HG02588 (cell line): ENCODE measurements at regions not wholly inside any gene's neighbourhood (a gene's known extent, or its start where the extent isn't known, plus 50 kb on each side); places are given as distances from the start of the nearest gene placed in this dataset.
"Not testable (repeated sequence)": the region's sequence is repeated elsewhere in the genome, so short reads cannot be mapped to it uniquely, and the experiment has no call there.

Source experiments
- ATAC-seq: cut with Tn5 transposase; IDR thresholded peaks from one replicate; pipeline ENCODE4 v1.9.1; 2021; ENCODE audit warnings: mild to moderate bottlenecking, moderate library complexity; ENCODE audit not compliant: unreplicated experiment

- ATAC-seq, result no peak
These were observed 213.1 kb downstream of the TBC1D2B start for GRCh38 chr15:77864211-77865105.

- ATAC-seq, result no peak
These were observed 213.9 kb downstream of the TBC1D2B start for GRCh38 chr15:77863491-77864105.

- ATAC-seq, result no peak
These were observed 214.8 kb downstream of the TBC1D2B start for GRCh38 chr15:77862651-77863104.

DNA sequence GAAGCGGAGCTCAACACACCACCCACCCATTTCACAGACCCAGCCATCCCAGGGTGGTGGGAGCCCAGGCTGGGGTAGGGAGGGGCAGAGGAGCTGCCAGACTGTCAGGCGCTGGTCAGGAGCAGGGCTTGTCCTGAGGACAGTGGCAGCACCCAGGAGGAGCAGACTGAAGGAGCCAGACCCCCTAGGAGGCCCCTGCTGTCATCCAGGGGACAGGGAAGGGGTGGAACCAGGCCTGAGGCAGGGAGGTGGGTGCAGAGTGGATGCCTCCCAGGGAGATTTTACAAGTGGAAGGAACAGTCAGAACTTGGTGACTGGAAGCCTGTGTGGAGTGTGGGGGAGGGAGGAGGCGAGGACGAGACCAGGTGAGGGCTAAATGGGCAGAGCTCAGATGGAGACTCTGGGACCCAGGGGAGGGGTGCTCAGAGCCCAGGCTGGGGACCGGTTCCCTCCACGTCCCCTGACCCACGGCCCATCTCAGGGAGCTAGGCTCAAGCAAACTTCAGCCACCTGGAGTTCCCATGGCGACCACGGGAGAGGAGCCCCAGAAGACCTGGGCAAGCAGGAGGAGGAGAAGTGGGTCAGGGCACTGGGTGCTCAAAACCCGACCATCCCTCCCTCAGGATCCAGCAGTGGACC, 215.4 kb downstream of the TBC1D2B start:
- ATAC-seq, result not testable (repeated sequence)

DNA sequence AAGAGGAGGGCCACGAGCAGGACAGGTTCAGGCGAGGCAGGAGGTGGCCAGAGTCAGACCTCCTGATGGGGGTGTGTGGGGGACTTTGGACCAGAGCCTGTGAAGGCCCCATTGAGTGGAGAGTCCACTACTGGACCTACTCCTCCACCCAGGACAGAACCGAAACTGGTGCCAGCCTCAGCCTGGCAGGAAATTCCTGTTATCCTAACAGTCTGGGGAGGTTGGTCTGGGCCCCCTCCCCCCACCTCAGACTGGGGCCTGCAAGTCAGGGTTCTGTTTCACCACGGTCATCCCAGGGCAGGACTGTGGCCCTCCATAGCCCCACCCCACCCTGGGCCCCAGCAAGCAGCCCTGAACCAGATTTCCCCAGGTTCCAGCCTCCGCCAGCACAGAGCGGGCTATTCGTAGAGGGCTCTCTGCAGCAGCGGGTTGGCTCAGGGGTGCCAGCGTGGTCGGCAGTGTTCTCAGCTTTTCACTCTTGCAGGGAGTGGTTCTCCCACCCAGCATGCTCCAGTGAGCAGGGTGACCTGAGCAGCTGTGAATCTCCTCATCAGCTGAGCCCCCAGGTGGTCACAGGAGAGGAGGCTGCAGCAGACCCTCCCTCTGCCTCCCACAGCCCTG, 217.3 kb downstream of the TBC1D2B start:
- no peak for ATAC-seq

DNA sequence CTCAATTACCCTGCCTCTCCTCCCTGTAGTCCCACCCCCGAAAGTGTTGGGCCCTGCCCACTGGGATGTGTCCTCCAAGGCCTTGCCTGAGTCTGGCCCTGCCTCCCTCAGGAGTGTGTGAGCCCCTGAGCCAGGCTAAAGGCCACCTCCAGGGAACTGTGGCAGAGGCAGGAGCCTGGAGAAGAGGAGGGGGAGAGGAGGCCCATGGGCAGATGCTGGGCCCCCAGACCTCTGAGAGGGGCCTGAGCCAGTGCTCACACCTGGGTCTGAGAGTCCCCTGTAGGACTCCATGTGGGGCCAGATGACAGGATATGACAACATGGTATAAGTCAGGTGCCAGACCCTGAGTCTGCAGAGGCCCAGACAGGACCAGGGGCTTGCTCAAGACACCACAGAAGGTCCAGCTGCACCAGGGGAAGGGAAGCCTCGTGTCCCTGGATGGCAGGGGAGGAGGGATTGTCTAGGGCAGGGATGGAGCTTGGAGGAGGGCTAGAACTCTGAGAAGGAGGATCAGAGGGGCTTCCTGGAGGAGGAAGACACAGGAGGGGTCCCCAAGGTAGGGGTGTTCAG, 217.9 kb downstream of the TBC1D2B start:
- ATAC-seq, result no peak

GRCh38 chr15:77858792-77859490, 218.6 kb downstream of the TBC1D2B start:
- no peak for ATAC-seq

GRCh38 chr15:77857419-77857818, 220.1 kb downstream of the TBC1D2B start:
- no peak for ATAC-seq

DNA sequence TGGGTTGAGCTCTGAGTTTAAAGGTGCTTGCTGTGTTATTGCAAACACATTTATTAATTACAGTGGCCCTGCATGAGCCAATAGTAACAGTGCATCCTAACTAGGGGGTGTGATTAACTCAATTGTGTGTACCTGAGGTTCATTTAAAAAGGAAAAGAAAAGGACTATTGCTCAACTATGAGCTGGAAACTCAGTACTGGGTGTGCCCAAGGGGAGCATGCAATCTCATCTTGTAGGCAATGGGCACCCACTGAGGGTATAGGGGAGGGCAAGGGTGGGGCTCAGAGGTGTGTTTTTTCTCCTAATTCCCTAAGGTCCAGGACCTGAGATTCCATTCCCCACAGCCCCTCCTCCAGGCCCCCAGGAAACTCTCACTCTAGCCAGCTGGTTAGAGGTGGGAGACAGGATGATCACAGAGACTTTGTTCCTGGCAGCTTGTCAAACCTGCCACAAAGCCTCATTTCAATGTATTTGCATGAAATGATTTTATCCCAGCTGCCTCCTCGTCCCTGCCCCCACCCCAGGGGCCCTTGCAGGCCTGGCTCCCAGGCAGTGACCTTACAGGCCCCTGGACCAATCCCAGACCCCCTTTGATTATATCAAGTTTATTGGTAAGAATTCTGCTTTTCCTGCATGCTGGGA, 220.7 kb downstream of the TBC1D2B start:
- no peak for ATAC-seq

DNA sequence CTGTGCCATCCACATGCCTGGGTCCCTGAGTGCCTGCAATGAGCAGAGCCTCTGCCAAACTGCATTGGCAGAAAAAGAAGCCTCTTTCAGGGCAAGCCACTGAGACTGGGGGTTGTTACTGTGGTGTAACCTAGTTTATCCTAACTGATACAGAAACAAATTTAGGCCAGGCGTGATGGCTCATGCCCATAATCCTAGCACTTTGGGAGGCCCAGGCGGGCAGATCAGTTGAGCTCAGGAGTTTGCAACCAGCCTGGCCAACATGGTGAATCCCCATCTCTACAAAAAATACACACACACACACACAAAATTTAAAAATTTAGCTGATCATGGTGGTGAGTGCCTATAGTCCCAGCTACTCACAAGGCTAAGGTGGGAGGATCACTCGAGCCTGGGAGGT, 221.6 kb downstream of the TBC1D2B start:
- no peak for ATAC-seq

DNA sequence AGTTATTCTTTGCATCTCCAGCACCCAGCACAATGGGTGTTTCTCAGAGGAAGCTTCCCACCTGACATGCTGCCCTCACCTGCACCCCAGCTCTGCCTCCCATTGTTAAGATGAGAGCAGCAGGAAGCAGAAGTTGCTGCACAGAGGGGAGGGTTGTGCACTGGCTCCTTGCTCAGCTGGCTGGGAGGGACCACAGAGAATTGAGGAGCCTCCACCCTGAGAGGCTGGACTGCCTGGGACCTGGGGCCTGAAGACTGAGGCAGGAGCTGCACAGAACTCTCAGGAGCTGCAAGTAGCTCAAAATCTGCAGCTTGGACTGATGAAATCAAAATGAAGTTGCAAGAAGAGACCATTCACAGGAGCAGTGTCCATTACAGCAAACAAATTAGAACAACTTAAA, 222.3 kb upstream of the LINGO1 start:
- no peak for ATAC-seq

DNA sequence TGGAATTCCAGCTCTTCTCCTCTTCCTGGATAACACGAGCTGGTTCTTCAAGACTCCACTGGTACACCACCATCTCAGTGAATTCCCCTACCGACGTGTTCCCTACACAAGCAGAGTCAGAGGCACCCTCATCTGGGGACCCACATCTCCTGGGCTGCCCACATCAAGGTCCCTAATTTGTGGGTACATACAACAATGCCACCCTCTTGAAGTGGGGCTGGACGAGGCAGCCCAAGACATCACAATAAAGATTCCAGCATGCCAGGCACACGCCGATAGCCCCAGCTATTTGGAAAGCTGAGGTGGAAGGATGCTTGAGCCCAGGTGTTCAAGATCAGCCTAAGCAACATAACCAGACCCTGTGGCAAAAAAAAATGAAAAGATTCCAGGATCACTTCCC, 221.2 kb upstream of the LINGO1 start:
- no peak for ATAC-seq

- no peak for ATAC-seq
These were observed 220.3 kb upstream of the LINGO1 start for GRCh38 chr15:77853008-77853328.

DNA sequence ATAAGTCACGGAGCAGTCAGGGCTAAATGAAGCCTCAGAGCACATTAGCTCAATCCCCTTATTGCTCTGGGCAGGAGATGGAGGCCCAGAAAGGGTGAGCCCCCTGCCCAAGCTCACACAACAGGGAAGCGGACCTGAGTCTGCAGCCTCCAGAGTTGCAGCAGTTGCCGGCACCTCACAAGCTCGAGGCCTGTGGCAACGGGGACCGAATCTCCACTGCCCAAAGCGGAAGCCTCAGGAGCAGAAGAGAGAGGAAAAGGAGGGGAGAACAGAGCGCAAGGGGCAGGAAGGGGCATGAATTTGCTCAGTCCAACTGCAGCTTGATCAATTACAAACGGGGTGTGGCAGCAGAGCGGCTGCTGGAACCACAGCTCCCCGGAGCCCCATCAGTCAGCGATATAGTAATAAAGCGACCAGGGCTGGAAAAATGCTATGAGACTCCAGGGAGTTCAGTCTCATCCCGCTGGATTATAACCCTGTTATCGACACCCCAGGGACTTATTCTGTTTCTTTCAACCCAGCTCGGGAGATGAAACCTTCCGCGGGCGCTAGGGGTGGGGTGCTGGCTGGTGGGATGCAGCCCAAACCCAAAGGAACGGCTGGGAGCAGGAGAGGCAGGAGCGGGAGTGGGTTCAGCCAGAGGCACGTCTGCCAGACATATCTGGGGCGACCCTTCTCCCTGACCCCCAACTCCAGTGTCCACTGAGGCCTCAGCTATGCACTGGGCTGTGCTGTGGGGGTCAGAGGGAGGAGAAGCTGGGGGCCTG, 219.7 kb upstream of the LINGO1 start:
- no peak for ATAC-seq

- no peak for ATAC-seq
These were observed 219.0 kb upstream of the LINGO1 start for GRCh38 chr15:77851691-77852090.

- ATAC-seq, result no peak
These were observed 218.4 kb upstream of the LINGO1 start for GRCh38 chr15:77851086-77851485.

DNA sequence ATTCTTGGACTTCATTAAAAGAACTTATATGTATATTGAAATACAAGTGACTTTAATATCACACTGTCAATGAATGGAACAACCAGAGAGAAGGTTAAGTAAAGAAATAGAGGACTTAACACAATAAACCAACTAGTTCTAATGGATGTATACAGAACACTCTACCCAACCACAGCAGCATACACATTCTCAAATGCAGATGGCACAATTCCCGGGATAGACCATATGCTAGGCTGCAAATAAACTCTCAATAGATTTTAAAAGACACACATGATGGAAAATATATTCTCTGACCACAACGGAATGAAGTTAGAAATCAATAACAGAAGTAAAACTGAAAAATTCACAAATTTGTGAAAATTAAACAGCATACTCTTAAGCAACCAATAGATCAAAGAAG, 214.3 kb upstream of the LINGO1 start:
- ATAC-seq, result no peak

- no peak for ATAC-seq
These were observed 213.6 kb upstream of the LINGO1 start for GRCh38 chr15:77846360-77846759.

GRCh38 chr15:77844798-77845446, 212.2 kb upstream of the LINGO1 start:
- no peak for ATAC-seq
